NCI-H748 treated with DMSO at 0.1 percent for 48 hours (cell line): ENCODE measurements at regions not wholly inside any gene's neighbourhood (a gene's known extent, or its start where the extent isn't known, plus 50 kb on each side); places are given as distances from the start of the nearest gene placed in this dataset.
"Not testable (repeated sequence)": the region's sequence is repeated elsewhere in the genome, so short reads cannot be mapped to it uniquely, and the experiment has no call there.

Source experiments
- DNase-seq: peaks from one replicate; lab custom pipeline; 2025; lab: John Stamatoyannopoulos, UW

- DNase-seq, result not testable (repeated sequence)
Observed at GRCh38 chr1:116851189-116851588, 58.5 kb upstream of the PTGFRN start.

GRCh38 chr1:116851846-116852245, 57.9 kb upstream of the PTGFRN start:
- DNase-seq, result no peak

- DNase-seq, result no peak
Observed at GRCh38 chr1:116852367-116852766, 57.3 kb upstream of the PTGFRN start.

- DNase-seq, result no peak
Observed at GRCh38 chr1:116852910-116853309, 56.8 kb upstream of the PTGFRN start.

- peak; percentile 76 for DNase-seq
Observed at GRCh38 chr1:116853680-116854402, 55.9 kb upstream of the PTGFRN start.

GRCh38 chr1:116854403-116854690, 55.4 kb upstream of the PTGFRN start:
- no peak for DNase-seq

- no peak for DNase-seq
Observed at GRCh38 chr1:116854716-116855115, 55.0 kb upstream of the PTGFRN start.

- DNase-seq, result no peak
Observed at GRCh38 chr1:116855191-116855619, 54.5 kb upstream of the PTGFRN start.

- DNase-seq, result peak; percentile 67
Observed at GRCh38 chr1:116855773-116856201, 53.9 kb upstream of the PTGFRN start.

- DNase-seq, result no peak
Observed at GRCh38 chr1:116856312-116856711, 53.4 kb upstream of the PTGFRN start.

GRCh38 chr1:116857092-116857491, 52.6 kb upstream of the PTGFRN start:
- DNase-seq, result no peak
